HEK293 (cell line): ENCODE measurements at regions not wholly inside any gene's neighbourhood (a gene's known extent, or its start where the extent isn't known, plus 50 kb on each side); places are given as distances from the start of the nearest gene placed in this dataset.

Source experiments
- CTCF ChIA-PET: fragments of 350-600 bp; formaldehyde crosslinking; extraction: SDS; loops from one replicate; lab custom pipeline; 2021; ENCODE audit warnings: antibody characterized with exemption; lab: Yijun Ruan, JAX
- POLR2A ChIA-PET: fragments of 300-600 bp; formaldehyde crosslinking; extraction: SDS; loops from one replicate; lab custom pipeline; 2020; ENCODE audit warnings: antibody characterized with exemption, inconsistent platforms; lab: Yijun Ruan, JAX
- H3K27ac ChIP-seq: fragments of 200-500 bp; sonication (Bioruptor generic); 2 replicates; pipeline ENCODE4 v1.5.1; 2014; ENCODE audit warnings: low read depth, low read length, control low read depth, inconsistent platforms; ENCODE audit errors: extremely low read depth
- H3K36me3 ChIP-seq, 2 experiments: fragments of 200-500 bp in 1 of 2; sonication (Bioruptor generic) in 1 of 2; 1 replicate in 1 of 2; 2 replicates in 1 of 2; pipeline ENCODE4 v1.5.1; 2014 to 2017; ENCODE audit warnings: inconsistent platforms in 2 of 2, low read length in 2 of 2; ENCODE audit not compliant: control insufficient read depth in 2 of 2, insufficient read depth in 1 of 2
- H3K4me1 ChIP-seq: fragments of 200-500 bp; sonication (Bioruptor generic); 2 replicates; pipeline ENCODE4 v1.5.1; 2014; ENCODE audit warnings: mild to moderate bottlenecking, low read length, inconsistent platforms; ENCODE audit not compliant: control insufficient read depth, insufficient read depth
- H3K4me3 ChIP-seq: 2 replicates; pipeline ENCODE4 v1.5.1; 2011; ENCODE audit warnings: low read depth, mild to moderate bottlenecking, control low read depth, low read length, moderate library complexity
- H3K9me3 ChIP-seq: fragments of 200-500 bp; sonication (Bioruptor generic); 2 replicates; pipeline ENCODE4 v1.5.1; 2014; ENCODE audit warnings: low read depth, low read length, inconsistent platforms; ENCODE audit not compliant: control insufficient read depth, insufficient read depth
- BCL11A ChIP-seq: fragments of 450-650 bp; formaldehyde crosslinking; IDR thresholded peaks from 2 replicates; pipeline ENCODE4 v1.5.1; 2016; ENCODE audit warnings: low read depth, missing biosample characterization, missing genetic modification characterization
- MYNN ChIP-seq: fragments of 450-650 bp; formaldehyde crosslinking; IDR thresholded peaks from 2 replicates; pipeline ENCODE4 v1.5.1; 2016; ENCODE audit warnings: missing biosample characterization, missing genetic modification characterization, borderline replicate concordance
- PRDM1 ChIP-seq: fragments of 450-650 bp; formaldehyde crosslinking; IDR thresholded peaks from 2 replicates; pipeline ENCODE4; 2016; ENCODE audit warnings: missing biosample characterization, missing genetic modification characterization
- PRDM10 ChIP-seq: fragments of 450-650 bp; formaldehyde crosslinking; IDR thresholded peaks from 2 replicates; pipeline ENCODE4 v1.5.1; 2016; ENCODE audit warnings: missing biosample characterization, missing genetic modification characterization
- SETDB1 ChIP-seq: IDR thresholded peaks from one replicate; pipeline ENCODE4 v1.6.1; 2017; ENCODE audit warnings: mild to moderate bottlenecking, low read length, moderate library complexity, mixed read lengths; ENCODE audit not compliant: insufficient read length
- TSHZ1 ChIP-seq: fragments of 450-650 bp; formaldehyde crosslinking; IDR thresholded peaks from 2 replicates; pipeline ENCODE4 v1.5.1; 2016; ENCODE audit warnings: missing biosample characterization, missing genetic modification characterization, borderline replicate concordance
- WT1 ChIP-seq: fragments of 450-650 bp; formaldehyde crosslinking; IDR thresholded peaks from 2 replicates; pipeline ENCODE4 v1.5.1; 2016; ENCODE audit warnings: missing biosample characterization, missing genetic modification characterization
- ZBTB11 ChIP-seq: fragments of 450-650 bp; formaldehyde crosslinking; conservative IDR thresholded peaks from 2 replicates; pipeline ENCODE4 v1.5.1; 2016; ENCODE audit warnings: low read depth, missing biosample characterization, missing genetic modification characterization
- ZNF239 ChIP-seq: fragments of 450-650 bp; formaldehyde crosslinking; IDR thresholded peaks from 2 replicates; pipeline ENCODE4 v1.5.1; 2016; ENCODE audit warnings: missing biosample characterization, missing genetic modification characterization
- ZNF280C ChIP-seq: fragments of 450-650 bp; formaldehyde crosslinking; IDR thresholded peaks from 2 replicates; pipeline ENCODE4 v1.5.1; 2016; ENCODE audit warnings: missing biosample characterization, missing genetic modification characterization
- ZNF362 ChIP-seq: fragments of 450-650 bp; formaldehyde crosslinking; IDR thresholded peaks from 2 replicates; pipeline ENCODE4 v1.5.1; 2016; ENCODE audit warnings: missing biosample characterization, missing genetic modification characterization
- ZNF398 ChIP-seq: fragments of 450-650 bp; formaldehyde crosslinking; IDR thresholded peaks from 2 replicates; pipeline ENCODE4 v1.5.1; 2017; ENCODE audit warnings: missing biosample characterization, missing genetic modification characterization
- ZNF549 ChIP-seq: fragments of 450-650 bp; IDR thresholded peaks from 2 replicates; pipeline ENCODE4 v1.5.1; 2018; ENCODE audit warnings: missing biosample characterization, missing genetic modification characterization, mild to moderate bottlenecking, inconsistent platforms, moderate library complexity
- ZNF596 ChIP-seq: fragments of 450-650 bp; IDR thresholded peaks from 2 replicates; pipeline ENCODE4 v1.5.0; 2018; ENCODE audit warnings: missing biosample characterization, mild to moderate bottlenecking, missing genetic modification characterization, moderate library complexity
- ZNF658 ChIP-seq: fragments of 450-650 bp; formaldehyde crosslinking; IDR thresholded peaks from 2 replicates; pipeline ENCODE4; 2016; ENCODE audit warnings: missing biosample characterization, missing genetic modification characterization
- ZNF791 ChIP-seq: fragments of 450-650 bp; formaldehyde crosslinking; IDR thresholded peaks from 2 replicates; pipeline ENCODE4 v1.5.1; 2016; ENCODE audit warnings: missing biosample characterization, missing genetic modification characterization
- ZNF843 ChIP-seq: fragments of 450-650 bp; formaldehyde crosslinking; IDR thresholded peaks from 2 replicates; pipeline ENCODE4 v1.5.1; 2016; ENCODE audit warnings: missing biosample characterization, missing genetic modification characterization
- ZSCAN5A ChIP-seq: fragments of 450-650 bp; formaldehyde crosslinking; IDR thresholded peaks from 2 replicates; pipeline ENCODE4 v1.5.1; 2016; ENCODE audit warnings: missing biosample characterization, missing genetic modification characterization

- TF ChIP-seq TSHZ1 (tag by site-specific recombination) (no peak), PRDM10 (tag by site-specific recombination) (no peak)
- TF ChIP-seq, all 188 proteins: peak for 0
These were observed 136.0 kb downstream of the THBS2 start (continued) for GRCh38 chr6:169117663-169118062.

- Histone ChIP-seq H3K36me3 (no peaks in the 10 kb centered on the region), H3K4me3 (no peak overlapping the region), H3K4me1 (no peaks in the 10 kb centered on the region), H3K9me3 (no peaks in the 10 kb centered on the region), H3K27ac (no peak overlapping the region)
- CTCF ChIA-PET, result interaction anchor here (1.2 kb wide), 1 partner anchor 160 kb away, joined by 3 read pairs; no protein-coding TSS in a partner anchor
- POLR2A ChIA-PET, result no interaction called here
- TF ChIP-seq ZNF843 (tag by site-specific recombination) (no peak), PRDM1 (tag by site-specific recombination) (no peak), ZNF398 (no peak), ZNF549 (tag by site-specific recombination) (no peak), MYNN (tag by site-specific recombination) (no peak), ZNF791 (tag by site-specific recombination) (no peak), ZNF280C (tag by site-specific recombination) (no peak), ZNF596 (tag by site-specific recombination) (no peak), ZNF362 (tag by site-specific recombination) (no peak), ZSCAN5A (tag by site-specific recombination) (no peak), BCL11A (tag by site-specific recombination) (no peak), ZNF239 (no peak), ZNF658 (tag by site-specific recombination) (no peak), ZBTB11 (tag by site-specific recombination) (no peak), WT1 (tag by site-specific recombination) (no peak), SETDB1 (no peak)
These were observed 138.0 kb downstream of the THBS2 start for GRCh38 chr6:169115632-169116031.
